LHCN-M2 (cell line): ENCODE measurements at regions not wholly inside any gene's neighbourhood (a gene's known extent, or its start where the extent isn't known, plus 50 kb on each side); places are given as distances from the start of the nearest gene placed in this dataset.
"Not testable (repeated sequence)": the region's sequence is repeated elsewhere in the genome, so short reads cannot be mapped to it uniquely, and the experiment has no call there.

Source experiments
- DNase-seq: peaks from one replicate; pipeline ENCODE4 v3.0.0-alpha.2; 2012; ENCODE audit warnings: low read depth

GRCh38 chr3:152578769-152579168 is 256.2 kb upstream of the P2RY1 start:
- no peak for DNase-seq

- DNase-seq: no peak
Measured at GRCh38 chr3:152581951-152582350, 253.0 kb upstream of the P2RY1 start.

GRCh38 chr3:152583963-152584362 is 251.0 kb upstream of the P2RY1 start:
- no peak for DNase-seq

GRCh38 chr3:152586974-152587373 is 248.0 kb upstream of the P2RY1 start:
- DNase-seq: no peak

DNA sequence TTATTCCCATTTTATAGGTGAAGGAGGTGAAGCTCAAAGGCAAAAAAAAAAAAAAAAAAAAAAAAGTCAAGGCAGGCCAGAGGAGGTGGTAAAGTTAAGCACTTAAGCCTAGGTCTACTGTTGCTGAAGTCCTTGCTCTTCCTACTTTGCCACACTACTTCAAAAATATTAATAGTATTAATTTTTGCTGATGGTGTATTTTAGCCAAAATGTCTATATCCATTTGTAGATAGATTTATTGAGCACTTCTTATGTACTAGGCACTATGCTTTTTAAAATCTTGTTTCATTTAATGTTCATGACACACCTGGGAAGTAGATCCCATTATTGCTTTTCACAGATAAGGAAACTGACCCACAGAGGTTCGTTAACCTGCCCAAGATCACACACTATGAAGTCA is 247.1 kb upstream of the P2RY1 start:
- DNase-seq: no peak

GRCh38 chr3:152589644-152590043 is 245.3 kb upstream of the P2RY1 start:
- DNase-seq: no peak

- DNase-seq: no peak
Measured at GRCh38 chr3:152591515-152591914, 243.4 kb upstream of the P2RY1 start.

DNA sequence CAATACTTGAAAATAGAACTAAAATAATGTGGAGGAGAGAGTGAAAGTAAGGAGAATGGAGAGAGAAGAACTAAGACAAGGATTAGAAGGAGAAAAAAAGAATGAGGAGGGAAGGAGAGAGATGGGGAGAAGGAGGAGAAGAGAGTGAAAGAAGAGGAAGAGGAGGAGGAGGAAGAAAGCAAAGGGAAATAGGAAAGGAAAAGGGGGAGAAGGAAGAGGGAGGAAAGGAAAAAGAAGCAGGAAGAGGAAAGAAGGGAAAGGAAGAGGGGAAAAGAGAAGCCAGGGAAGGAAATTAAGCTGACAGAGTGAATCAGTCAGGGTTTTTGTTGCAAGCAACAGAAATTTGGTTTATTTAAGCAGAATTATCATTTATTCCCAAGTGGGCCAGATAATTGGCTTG is 241.7 kb upstream of the P2RY1 start:
- no peak for DNase-seq

DNA sequence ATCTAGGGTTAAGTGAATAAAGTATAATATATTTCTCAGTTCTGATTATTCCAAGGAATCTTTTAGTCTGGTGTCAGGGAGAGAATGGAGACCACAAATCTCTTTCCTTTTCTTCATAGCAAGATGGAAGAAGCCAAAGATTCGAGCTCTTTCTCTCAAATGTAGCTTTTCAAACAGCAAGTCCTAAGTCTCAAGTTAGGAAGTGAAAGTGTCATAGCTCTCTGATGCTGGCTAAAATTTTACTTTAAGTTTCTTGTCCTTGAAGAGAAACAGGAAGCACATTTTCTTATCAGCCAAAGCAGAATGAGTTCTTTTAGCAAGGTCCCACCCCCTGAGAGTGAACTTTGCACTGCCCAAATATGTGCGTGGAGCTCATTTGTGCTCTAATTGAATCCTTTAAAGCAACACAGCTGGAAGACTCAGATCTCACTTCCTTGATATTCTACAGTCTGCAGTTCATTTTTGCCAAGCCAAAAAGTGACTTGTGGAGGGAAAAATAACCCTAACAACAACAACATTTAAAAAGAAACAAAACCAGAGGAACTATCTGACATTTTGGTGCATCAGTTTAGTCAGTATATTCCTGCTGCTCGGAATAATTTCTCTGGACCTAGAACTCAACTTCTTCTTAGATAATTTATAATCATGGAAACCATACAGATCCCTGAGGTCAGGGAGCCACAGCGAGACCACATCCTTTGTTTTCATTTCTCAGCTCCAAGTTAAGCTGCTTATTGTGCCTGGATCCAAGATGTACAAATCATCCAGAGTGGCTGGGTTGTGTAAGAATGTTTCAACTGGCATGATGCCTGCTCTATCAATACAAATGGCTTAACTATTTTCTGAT is 238.7 kb upstream of the P2RY1 start:
- peak; percentile 61 for DNase-seq

DNA sequence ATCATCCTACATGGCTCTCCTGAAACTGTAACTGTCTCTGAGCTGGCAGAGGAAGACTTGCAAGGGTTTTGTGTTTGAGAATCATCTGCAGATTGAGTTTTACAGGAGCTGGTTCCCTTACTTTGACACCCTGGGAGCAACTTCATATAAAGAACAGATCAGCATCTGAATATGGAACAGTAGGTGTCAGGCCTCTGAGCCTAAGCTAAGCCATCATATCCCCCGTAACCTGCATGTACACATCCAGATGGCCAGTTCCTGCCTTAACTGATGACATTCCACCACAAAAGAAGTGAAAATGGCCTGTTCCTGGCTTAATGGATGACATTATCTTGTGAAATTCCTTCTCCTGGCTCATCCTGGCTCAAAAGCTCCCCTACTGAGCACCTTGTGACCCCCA is 238.1 kb upstream of the P2RY1 start:
- DNase-seq: not testable (repeated sequence)

DNA sequence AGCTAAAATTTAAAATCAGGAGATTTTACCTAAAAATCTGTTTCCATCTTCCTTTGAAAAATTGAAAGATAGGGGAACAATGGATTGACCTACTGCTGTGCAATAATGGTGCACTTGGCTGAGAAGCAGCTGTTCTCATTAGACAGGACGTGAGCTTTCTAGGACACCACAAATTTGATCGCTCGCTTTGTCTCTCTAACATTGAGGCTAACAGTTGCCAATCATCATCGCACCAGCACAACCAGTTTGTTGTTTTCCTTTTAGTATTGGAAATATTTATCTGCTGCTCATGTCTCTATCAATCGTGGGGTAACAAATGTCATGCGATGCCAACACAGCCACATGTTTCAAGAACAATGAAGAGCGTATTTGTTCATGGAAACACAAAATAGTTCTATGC is 228.8 kb upstream of the P2RY1 start:
- DNase-seq: no peak

DNA sequence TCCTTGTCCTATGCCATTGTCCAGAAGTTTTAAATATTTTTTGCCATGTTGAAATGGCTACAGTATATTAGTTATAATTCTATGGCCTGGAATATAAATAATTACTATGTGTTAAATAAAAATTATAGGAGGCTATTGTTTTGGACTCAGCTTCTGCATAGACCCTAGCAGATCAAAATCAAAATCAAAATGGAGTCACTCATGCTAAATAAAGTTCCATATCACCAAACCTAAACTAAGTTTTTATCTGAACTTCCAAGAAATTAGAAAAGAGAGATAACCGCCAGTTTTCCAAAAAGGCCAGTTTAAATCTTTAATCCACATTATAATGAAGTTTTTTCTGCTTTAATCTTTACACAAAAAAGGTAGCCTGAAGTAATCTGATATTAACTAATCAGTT is 227.8 kb upstream of the P2RY1 start:
- DNase-seq: no peak

DNA sequence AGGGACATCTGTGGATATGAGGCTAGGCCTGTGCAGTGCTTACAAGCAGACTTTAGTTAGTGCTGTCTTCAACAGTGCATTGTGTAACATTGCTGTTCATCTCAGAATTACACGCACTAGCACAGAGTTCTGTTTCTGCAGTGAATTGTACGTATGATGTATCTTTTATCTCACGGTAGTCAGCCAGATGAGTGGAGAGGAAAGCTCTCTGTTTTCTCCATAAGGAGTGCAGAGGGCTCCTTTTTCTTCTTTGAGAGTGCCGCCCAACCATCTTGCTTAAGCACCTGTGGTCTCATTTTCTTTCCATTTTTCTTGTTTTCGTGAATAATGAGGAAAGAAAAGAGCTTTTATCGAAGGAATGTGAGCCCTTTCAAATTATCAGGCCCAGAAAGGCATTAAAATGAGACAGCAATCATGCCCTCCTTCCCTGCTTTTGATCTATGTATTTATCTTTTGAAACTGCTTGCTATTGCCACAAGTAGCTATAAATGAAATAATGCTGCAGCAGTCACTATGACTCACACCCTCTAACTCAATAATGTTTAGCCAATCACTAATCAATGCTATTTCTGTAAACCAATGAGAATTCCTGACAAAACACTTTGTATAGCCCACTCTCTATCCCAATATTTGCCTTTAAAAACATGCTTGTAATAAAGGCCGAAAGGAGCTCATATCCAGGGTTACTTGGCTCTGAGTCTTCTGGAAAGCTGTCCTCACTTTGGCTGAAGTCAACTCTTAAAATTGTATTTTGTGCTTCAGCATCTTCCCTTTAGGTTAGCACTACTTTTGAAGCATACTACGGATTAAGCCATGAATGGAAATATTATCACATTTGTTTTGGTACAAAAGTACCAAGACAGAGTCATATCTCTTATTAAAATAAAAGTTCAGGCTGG is 226.0 kb upstream of the P2RY1 start:
- no peak for DNase-seq

DNA sequence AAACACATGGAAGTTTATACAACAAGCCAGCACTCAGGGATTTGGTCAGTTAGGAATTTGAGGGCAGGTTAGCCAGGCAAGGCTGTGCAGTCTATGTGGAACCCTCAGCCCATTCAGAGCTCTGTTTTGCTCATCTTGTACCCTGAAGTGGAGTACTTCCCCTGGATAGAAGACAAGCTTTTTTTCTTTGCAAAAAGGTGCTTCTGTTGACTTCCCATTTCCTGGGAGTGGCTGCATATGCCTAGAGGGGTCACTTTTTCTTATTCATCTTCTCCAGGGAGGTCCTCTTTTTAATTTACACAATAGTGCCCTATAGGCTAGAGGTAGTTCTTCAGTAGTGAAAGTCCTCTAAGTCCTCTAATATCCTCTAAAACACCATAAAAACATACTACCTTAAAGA is 225.0 kb upstream of the P2RY1 start:
- no peak for DNase-seq

DNA sequence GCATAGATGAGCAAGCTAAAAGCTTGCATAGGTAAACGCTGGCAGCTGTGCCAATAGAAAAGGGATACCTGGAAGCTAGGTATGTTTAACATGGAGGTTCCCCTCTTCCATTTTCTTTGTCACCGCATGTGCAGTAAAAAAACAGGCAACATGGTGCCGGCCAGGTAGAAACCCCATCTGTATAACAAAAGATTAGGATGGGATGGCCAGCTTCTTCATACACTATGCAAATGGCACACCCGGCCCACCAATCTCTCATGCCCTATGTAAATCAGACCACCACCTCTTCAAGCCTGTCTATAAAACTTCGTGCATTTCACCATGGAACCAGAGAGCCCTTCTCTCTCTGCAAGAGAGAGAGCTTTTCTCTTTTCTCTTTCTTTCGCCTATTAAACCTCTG is 224.3 kb upstream of the P2RY1 start:
- no peak for DNase-seq

DNA sequence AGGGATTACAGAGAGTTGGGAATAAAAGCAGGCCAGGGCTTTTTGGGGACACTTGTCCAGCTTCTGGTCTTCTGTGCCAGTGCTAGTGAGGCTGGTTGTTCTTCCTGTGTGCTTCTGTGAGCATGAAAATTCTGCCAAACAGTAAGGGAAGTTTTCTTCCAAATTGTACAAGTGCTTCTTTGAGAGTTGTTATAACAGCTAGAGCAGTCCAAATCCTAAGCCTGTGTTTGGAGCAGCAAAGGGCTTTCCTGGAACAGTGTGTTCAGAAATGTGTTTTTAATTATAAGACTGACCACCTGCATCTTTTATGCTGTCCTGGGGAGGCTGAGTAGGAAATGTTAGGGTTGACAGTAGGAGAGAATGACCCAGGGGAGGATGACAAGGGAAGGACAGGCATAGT is 223.0 kb upstream of the P2RY1 start:
- no peak for DNase-seq

DNA sequence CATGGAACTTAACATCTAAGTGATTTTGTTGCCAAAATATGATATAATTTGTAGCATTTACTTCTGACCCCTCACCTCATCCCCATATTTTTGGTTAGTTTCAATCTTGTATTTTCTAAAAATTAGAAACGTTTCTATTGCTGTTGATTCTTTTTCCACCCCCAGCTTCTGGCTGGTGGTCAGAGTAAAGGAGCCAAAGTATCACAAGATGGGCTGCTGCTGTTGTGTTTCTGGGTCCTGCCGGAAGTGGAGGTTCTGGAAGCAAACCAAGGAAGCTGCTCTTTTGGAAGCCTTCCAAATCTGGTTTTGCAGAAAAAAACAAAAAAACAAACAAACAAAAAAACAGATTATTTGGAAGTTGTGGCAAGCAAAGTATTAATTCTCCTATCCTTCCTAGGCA is 221.1 kb upstream of the P2RY1 start:
- no peak for DNase-seq

GRCh38 chr3:152615681-152616080 is 219.2 kb upstream of the P2RY1 start:
- DNase-seq: peak; percentile 31

DNA sequence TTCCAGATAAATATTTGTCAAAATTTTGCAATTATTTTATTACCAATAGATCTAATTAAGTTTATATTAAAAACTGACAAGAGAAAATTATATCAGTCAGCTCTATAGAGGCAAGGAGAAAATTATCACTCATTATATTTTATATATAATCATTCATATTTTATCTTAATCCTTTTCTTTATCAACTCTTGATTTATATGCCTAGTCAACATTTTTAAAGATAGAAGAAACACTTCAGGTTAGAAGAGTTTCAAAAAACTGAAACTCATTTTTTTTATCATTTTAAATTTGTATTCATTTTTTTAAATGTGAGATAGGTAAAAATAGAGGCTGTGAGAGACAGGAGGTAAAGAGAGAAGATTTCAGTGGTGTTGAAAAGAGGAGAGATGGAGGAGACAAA is 217.3 kb upstream of the P2RY1 start:
- no peak for DNase-seq

DNA sequence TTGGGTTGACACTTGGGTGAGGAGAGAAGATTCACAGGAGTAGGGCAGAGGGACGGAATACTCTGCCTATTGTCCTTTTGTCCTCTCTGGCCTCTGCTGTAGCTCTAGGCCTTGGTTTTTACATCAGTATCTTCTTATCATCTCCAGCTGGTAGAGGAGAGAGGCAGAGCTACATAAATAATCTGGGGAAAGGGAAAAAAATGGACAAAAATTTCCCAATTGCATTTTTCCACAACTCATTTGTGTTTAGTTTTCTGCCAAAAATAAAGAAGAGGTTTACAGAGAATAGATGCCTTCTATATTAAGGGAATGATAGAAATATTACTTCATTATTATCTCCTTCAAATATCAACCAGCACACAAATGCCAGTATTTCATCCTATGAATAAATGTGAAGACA is 216.4 kb upstream of the P2RY1 start:
- DNase-seq: no peak

- DNase-seq: no peak
Measured at GRCh38 chr3:152619691-152620090, 215.2 kb upstream of the P2RY1 start.

GRCh38 chr3:152620395-152620794 is 214.5 kb upstream of the P2RY1 start:
- DNase-seq: no peak
